GM12872 (cell line): ENCODE measurements at regions not wholly inside any gene's neighbourhood (a gene's known extent, or its start where the extent isn't known, plus 50 kb on each side); places are given as distances from the start of the nearest gene placed in this dataset.

Experiments
- CTCF ChIP-seq: IDR thresholded peaks from 3 replicates; pipeline ENCODE4 v1.5.1; 2011; ENCODE audit warnings: low read depth, mild to moderate bottlenecking, low read length, moderate library complexity; ENCODE audit not compliant: insufficient read depth

DNA sequence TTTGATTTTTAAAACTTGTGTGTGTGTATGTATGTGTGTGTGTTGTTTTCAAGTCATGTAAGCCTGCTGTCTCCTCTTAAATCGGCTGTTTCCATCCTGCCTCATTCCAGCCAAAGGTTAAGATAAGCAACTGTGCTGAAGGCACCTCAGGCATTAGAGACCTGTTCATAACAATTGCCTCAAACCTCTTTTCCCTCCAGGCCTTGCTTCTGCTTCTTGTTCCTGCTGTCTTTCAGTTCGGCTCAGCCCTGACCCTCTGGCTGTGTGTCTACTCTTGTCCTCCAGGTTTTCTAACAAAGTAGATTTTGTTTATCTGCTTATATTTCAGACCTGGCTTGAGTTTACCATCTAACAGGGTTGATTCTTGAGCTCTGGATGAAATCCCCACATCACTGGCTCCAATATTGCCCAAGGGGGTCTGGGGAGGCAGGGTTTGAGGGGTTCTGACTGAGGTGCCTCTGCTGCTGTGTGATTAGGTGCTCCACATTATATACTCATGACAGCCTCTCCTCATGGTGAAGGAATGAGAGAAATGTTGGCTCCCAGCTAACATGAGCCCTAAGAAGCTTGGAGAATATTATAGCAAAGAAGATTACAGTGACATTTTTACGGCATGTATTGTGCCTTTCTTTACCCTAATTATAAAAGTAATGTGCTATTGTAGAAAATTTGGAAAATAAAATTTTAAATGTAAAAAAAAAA is 229.7 kb upstream of the PIK3R1 start:
- no peak for TF ChIP-seq CTCF

GRCh38 chr5:67984546-67984945 is 231.0 kb upstream of the PIK3R1 start:
- TF ChIP-seq CTCF, result no peak

DNA sequence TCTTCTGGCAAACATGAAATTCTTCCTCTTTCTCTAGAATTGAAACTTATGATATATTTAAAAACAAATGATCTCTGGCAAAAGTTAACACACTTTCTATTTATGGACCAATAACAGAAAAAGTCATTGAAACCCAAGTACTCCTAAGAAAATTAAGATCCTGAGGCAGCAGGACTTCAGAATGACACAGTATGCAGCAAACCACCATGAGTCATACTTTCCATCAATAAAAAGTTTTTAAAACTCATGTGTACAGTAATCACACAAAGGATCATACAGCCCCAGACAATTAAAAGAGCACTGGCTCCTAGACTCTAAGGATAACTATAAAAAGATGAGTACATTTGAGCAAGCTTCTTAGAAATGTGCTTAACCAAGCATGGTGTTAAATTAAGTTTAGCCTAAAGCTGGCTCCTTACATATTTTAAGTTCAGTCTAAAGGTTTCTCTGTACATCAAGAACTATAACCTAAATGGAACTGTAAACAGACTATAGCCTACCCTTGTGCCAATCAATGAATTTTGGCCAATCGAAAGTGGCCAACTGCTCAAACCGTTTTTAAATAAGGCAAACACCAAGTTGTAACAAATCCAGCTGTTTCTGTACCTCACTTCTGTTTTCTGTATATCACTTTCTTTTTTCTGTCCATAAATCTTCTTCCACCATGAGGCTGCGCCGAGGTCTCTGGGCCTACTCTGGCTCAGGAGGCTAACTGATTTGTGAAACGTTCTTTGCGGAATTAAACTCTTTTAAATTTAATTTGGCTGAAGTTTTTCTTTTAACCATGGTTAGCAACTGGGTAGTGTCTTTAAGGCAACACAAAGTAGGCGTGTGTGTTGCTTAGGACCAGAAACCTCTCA is 232.1 kb upstream of the PIK3R1 start:
- no peak for TF ChIP-seq CTCF

DNA sequence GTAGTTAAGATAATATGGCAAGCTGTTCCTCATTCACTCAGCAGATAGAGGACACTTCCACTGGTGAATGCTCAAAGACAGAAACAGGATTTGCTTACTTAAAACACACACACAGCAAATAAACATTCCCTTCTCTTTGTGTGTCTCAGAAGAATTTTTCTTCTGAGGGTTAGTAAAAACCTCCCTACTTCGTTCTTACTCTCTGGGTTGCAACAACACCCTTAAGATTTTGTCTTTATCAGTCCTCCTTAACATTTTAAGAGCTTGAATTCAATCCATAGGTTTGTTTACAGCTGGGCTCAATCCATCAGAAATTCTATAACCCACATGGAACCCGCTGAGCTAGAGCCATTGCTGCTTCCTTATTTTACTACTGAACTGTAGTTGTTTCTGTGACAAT is 237.4 kb upstream of the PIK3R1 start:
- no peak for TF ChIP-seq CTCF

GRCh38 chr5:67976891-67977601 is 238.5 kb upstream of the PIK3R1 start:
- TF ChIP-seq CTCF, result no peak

DNA sequence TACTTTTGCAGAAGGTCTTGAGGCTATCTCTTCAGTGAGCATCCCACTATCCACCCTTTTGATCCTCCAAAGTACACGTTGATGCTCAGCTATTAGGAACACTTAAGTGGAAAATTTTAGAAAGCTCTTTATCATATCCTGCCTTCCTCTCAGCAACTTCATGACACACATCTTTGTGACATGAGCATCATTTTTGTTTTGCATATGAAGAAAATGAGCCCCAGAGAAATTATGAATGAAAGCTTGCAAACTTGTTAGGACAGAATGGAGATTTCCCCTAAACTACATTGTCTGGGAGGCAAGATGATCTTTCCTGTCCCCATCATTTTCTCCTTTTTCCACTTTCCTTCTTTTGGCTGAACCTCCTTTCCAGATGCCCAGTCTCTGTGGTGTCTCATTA is 239.4 kb upstream of the PIK3R1 start:
- TF ChIP-seq CTCF, result no peak

DNA sequence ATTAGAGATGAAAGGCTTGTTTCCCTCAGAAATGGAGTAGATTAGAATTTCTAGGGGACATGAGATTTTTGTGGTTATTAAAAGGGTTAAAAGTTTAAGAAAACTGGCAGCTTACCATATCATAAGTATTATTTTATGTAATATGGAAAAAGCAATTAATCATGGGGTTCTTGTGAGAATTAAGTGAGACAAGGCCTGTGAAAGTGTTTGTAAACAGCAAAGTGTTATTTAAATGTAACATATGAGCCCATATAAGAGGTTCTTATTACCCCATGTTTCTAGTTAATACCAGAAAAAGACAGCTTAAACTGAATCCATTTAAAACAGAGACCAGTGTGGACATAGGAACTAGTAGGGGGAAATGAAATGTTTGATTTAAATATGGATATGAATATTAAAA is 241.1 kb upstream of the PIK3R1 start:
- no peak for TF ChIP-seq CTCF
